Keratinocyte (primary cell): ENCODE measurements at regions not wholly inside any gene's neighbourhood (a gene's known extent, or its start where the extent isn't known, plus 50 kb on each side); places are given as distances from the start of the nearest gene placed in this dataset.
"Not testable (repeated sequence)": the region's sequence is repeated elsewhere in the genome, so short reads cannot be mapped to it uniquely, and the experiment has no call there.

Source experiments
- DNase-seq: peaks from one replicate; pipeline ENCODE4 v3.0.0-alpha.2; 2011; ENCODE audit warnings: low read depth, missing footprints, low spot score
- FAIRE-seq: peaks from 2 replicates; lab custom pipeline; 2011; peaks lifted over from hg19 to GRCh38; lab: Jason Lieb, UNC
- H2AFZ ChIP-seq: 2 replicates; pipeline ENCODE4 v1.6.0; 2012; ENCODE audit warnings: low read length, control low read depth, inconsistent platforms; ENCODE audit not compliant: control insufficient read depth
- H3K27ac ChIP-seq: 2 replicates; pipeline ENCODE4 v1.5.1; 2011; ENCODE audit warnings: low read length; ENCODE audit not compliant: control insufficient read depth, insufficient read depth
- H3K27me3 ChIP-seq: 3 replicates; pipeline ENCODE4 v1.6.0; 2011; ENCODE audit warnings: low read length; ENCODE audit not compliant: control insufficient read depth, insufficient read depth; ENCODE audit errors: extremely low read depth
- H3K36me3 ChIP-seq, 2 experiments: 2 replicates in 1 of 2; 3 replicates in 1 of 2; pipeline ENCODE4 v1.5.1; 2011; ENCODE audit warnings: low read length in 2 of 2, mild to moderate bottlenecking in 1 of 2; ENCODE audit not compliant: control insufficient read depth in 2 of 2, insufficient read depth in 2 of 2; ENCODE audit errors: extremely low read depth in 1 of 2
- H3K4me1 ChIP-seq: 3 replicates; pipeline ENCODE4 v1.5.1; 2011; ENCODE audit warnings: low read length; ENCODE audit not compliant: control insufficient read depth, insufficient read depth; ENCODE audit errors: extremely low read depth
- H3K4me2 ChIP-seq: 3 replicates; pipeline ENCODE4 v1.6.0; 2011; ENCODE audit warnings: low read depth, low read length; ENCODE audit not compliant: control insufficient read depth, insufficient read depth; ENCODE audit errors: extremely low read depth
- H3K4me3 ChIP-seq, 3 experiments: fragments of 200-600 bp in 1 of 3; sonication (generic) in 1 of 3; 2 replicates in 2 of 3; 3 replicates in 1 of 3; pipeline ENCODE4 v1.5.1; 2011 to 2016; ENCODE audit warnings: low read length in 3 of 3, mild to moderate bottlenecking in 3 of 3, control low read depth in 2 of 3, inconsistent platforms in 1 of 3, low read depth in 1 of 3, mixed read lengths in 1 of 3, mixed run types in 1 of 3, moderate library complexity in 1 of 3; ENCODE audit not compliant: control insufficient read depth in 2 of 3, insufficient read depth in 2 of 3; ENCODE audit errors: extremely low read depth in 1 of 3
- H3K79me2 ChIP-seq: 2 replicates; pipeline ENCODE4 v1.6.0; 2012; ENCODE audit warnings: low read length; ENCODE audit not compliant: control insufficient read depth, insufficient read depth
- H3K9ac ChIP-seq: 3 replicates; pipeline ENCODE4 v1.6.0; 2011; ENCODE audit warnings: low read length; ENCODE audit not compliant: control insufficient read depth, insufficient read depth; ENCODE audit errors: extremely low read depth
- H3K9me1 ChIP-seq: 3 replicates; pipeline ENCODE4 v1.6.0; 2011; ENCODE audit warnings: low read length; ENCODE audit not compliant: control insufficient read depth, insufficient read depth; ENCODE audit errors: extremely low read depth
- H3K9me3 ChIP-seq: 2 replicates; pipeline ENCODE4 v1.5.1; 2012; ENCODE audit warnings: low read depth, low read length; ENCODE audit not compliant: control insufficient read depth
- H4K20me1 ChIP-seq: 3 replicates; pipeline ENCODE4 v1.6.0; 2011; ENCODE audit warnings: low read length; ENCODE audit not compliant: control insufficient read depth, insufficient read depth; ENCODE audit errors: extremely low read depth
- CTCF ChIP-seq, 3 experiments: IDR thresholded peaks in 1 of 3; conservative IDR thresholded peaks in 1 of 3; optimal IDR thresholded peaks in 1 of 3; 2 replicates in 2 of 3; 3 replicates in 1 of 3; pipeline versions ENCODE3 to v1.5.1; 2011; ENCODE audit warnings: low read length in 3 of 3, mild to moderate bottlenecking in 3 of 3, moderate library complexity in 2 of 3, control low read depth in 1 of 3, inconsistent platforms in 1 of 3; ENCODE audit not compliant: insufficient read depth in 2 of 3; ENCODE audit errors: extremely low read depth in 1 of 3
- EZH2 ChIP-seq: IDR thresholded peaks from one replicate; pipeline ENCODE4 v1.6.1; 2012; ENCODE audit warnings: inconsistent platforms, mild to moderate bottlenecking, low read length, moderate library complexity
- dilution Hi-C: fragments of 300-500 bp; cut with MboI; formaldehyde crosslinking; loops from one replicate; pipeline ENCODE4 v1.7.0; 2020; ENCODE audit warnings: low sequenced_read_pairs; ENCODE audit not compliant: extremely low pct_ligation_motif_present

GRCh38 chr10:25842146-25842545 is 91.9 kb upstream of the MYO3A start:
- Histone ChIP-seq H3K27me3 (no peaks in the 10 kb centered on the region), H3K9me1 (no peaks in the 10 kb centered on the region)
- dilution Hi-C loops: no loop called here

GRCh38 chr10:25843551-25844170 is 90.4 kb upstream of the MYO3A start:
- no peak overlapping the region for H3K9ac ChIP-seq
- H3K4me2 ChIP-seq: no peak overlapping the region
- no peak overlapping the region for H3K4me3 ChIP-seq
- dilution Hi-C loops: no loop called here
- H3K79me2 ChIP-seq: no peaks in the 10 kb centered on the region
- no peaks in the 10 kb centered on the region for H3K9me1 ChIP-seq
- no peaks in the 10 kb centered on the region for H3K4me1 ChIP-seq
- no peaks in the 10 kb centered on the region for H4K20me1 ChIP-seq
- no peak for DNase-seq
- H2AFZ ChIP-seq: no peak overlapping the region
- FAIRE-seq: no peak
- no peaks in the 10 kb centered on the region for H3K27me3 ChIP-seq
- no peaks in the 10 kb centered on the region for H3K36me3 ChIP-seq
- H3K9me3 ChIP-seq: no peaks in the 10 kb centered on the region
- no peak overlapping the region for H3K27ac ChIP-seq
- TF ChIP-seq CTCF (optimal IDR thresholded peaks at IDR 0.05 in 1 of 3, IDR thresholded peaks at IDR 0.05 in 1 of 3, conservative IDR thresholded peaks at IDR 0.05 in 1 of 3; ENCODE audit: extremely low read depth in 1 of 3, insufficient read depth in 2 of 3, low read length in 3 of 3): no peak
- TF ChIP-seq EZH2: no peak

More at GRCh38 chr10:25842146-25842545, 91.9 kb upstream of the MYO3A start:
- Histone ChIP-seq H3K9me3 (no peaks in the 10 kb centered on the region), H3K9ac (no peak overlapping the region), H3K4me3 (no peak overlapping the region), H3K79me2 (no peaks in the 10 kb centered on the region), H3K27ac (no peak overlapping the region), H3K4me2 (no peak overlapping the region), H4K20me1 (no peaks in the 10 kb centered on the region), H3K4me1 (no peaks in the 10 kb centered on the region), H3K36me3 (no peaks in the 10 kb centered on the region), H2AFZ (no peak overlapping the region)
- no peak for TF ChIP-seq EZH2
- TF ChIP-seq CTCF (optimal IDR thresholded peaks at IDR 0.05 in 1 of 3, IDR thresholded peaks at IDR 0.05 in 1 of 3, conservative IDR thresholded peaks at IDR 0.05 in 1 of 3; ENCODE audit: extremely low read depth in 1 of 3, insufficient read depth in 2 of 3, low read length in 3 of 3): no peak
- FAIRE-seq (no peak), DNase-seq (no peak)

- dilution Hi-C loops, H3K9me1 ChIP-seq, H3K4me2 ChIP-seq, H3K9ac ChIP-seq, H3K79me2 ChIP-seq, H3K27ac ChIP-seq, H2AFZ ChIP-seq, H3K4me3 ChIP-seq, H4K20me1 ChIP-seq, DNase-seq, FAIRE-seq, H3K36me3 ChIP-seq, H3K4me1 ChIP-seq, H3K9me3 ChIP-seq, H3K27me3 ChIP-seq: not testable (repeated sequence)
Observed at GRCh38 chr10:25844716-25845115, 89.3 kb upstream of the MYO3A start.
